Stimulated activated CD4-positive, alpha-beta T cell treated with anti-CD3 and anti-CD28 coated beads, Interleukin-4, amount 100 ng/mL, for 4 hours (primary cell): ENCODE measurements at regions not wholly inside any gene's neighbourhood (a gene's known extent, or its start where the extent isn't known, plus 50 kb on each side); places are given as distances from the start of the nearest gene placed in this dataset.

ENCODE experiments used
- DNase-seq, 2 experiments: peaks; one replicate each; pipeline ENCODE4 v3.0.0-alpha.2; 2020

DNA sequence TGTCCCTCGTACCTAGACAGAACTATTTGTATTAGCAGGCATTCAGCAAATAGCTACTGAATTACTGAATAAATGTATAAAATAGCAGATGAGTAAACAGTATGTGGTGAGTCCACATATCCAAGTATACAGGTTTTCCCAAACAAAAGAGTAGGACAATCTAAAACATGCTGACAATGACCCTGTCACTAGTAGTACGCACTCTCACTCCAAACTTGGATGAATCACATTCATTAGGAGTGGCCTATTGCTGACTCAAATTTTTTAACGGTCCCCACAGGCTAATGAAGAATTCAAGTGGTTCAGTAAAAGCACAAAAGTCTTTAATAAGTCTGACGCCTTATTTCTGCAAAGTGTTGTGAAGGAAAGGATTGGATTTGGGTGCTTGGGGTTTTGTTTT, 449.3 kb upstream of the THBS1 start:
- no peak for DNase-seq

DNA sequence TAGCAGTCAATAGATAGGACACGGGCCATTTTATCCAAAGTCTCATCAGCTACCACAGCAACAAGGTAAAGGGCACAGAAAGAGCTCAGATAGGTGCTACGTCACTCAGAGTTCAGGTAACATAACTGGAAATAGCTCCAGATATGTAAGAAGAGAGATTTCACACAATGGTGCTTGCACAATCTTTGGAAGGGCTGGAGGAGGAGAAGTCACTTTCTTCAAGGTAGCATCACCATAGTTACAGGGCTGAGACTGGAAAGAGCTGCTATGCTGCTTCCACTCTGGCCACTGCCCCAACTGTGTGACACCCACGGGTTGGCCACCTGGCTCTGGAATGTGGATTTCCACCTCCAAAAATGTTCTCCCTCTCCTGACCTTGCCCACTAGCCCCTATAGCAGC, 448.8 kb upstream of the THBS1 start:
- DNase-seq, result no peak

DNA sequence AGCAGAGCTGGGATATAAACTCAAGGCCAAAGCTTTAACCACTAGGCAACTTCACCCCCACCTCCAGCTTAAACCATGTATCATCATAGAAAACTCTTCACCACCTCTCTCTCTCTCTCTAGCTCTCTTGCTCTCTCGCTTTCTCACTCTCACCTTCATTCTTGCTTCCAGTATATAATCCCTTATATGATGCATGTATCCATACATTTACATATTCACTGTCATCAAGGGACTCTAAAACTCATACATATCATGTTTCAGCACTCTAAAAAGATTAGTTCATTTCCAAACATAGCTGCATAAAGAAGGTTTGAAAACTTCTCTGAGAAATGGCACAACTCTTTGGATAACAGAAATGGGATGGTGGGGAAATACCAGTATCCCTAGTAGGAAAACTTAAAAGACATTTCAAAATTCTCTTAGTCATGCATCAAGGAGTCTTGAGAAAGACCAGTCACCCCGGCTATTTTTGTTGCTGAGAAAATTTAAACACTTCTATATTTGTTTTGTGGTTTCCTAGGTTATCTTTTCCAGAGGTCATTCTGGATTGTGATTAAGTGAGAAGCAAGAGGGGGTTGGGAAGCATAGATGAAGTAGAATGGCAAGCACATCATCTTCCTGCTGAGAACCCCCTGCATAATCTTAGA, 447.8 kb upstream of the THBS1 start:
- DNase-seq, result no peak

DNA sequence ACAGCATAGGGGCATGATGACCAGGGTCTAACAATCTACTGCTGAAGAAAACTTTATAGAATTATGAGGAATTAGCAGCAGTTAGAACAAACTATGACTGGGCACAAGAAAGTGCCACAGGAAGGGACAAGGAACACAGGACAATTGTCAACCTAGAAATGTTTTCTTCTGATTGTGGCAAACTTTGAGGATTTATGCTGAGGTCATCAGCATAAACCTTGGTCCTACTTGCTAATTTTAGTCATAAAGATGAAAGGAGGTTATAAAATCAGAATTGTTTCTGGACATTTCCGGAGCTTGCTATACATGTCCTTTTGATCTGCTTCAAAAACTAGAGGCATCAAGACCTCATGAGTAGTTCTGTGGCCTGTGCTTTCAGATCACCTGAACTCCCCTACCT, 446.6 kb upstream of the THBS1 start:
- no peak for DNase-seq

DNA sequence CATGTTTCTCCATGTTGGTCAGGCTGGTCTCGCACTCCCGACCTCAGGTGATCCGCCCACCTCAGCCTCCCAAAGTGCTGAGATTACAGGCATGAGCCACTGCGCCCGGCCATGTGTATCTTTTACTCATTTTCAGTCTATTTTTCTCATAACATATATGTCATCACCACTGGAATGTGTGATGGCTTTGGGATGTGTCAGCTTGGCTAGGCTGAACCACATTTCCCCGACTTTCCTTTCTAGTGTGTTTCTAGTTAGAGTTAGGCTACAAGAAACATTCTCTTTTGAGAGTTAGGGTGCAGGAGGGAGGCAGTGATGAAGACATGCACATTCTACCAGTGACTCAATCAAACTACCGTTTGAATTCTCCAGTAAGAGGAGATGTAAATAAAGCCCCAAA, 444.9 kb upstream of the THBS1 start:
- DNase-seq, result no peak

DNA sequence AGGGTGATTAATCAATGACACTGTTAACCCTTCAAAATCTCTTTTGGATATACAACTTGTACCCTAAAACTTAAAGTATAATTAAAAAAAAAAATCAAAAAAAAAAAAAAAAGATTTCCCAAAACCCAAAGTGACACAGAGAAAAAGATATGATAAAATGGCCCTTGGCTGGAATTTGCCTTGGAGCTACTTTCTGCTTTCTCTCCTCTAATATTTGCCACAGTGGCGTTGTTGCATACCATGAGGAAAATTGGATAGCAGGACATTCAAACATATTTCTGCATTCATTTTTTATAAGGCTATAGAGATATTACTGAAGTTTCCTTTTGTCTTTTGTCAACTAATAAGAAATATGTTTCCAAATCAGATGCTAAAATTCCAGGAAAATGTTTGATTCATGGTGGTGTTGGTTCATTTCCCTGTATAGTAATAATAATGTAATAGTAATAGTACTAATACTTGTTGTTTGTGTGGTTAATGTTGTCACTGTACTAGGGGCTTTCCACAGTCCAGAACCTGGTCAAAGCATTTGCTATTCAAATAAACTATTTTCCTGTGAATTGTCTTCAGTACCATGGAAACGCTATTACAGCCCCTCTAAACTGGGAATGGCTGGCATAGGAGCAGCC, 441.3 kb upstream of the THBS1 start:
- DNase-seq, result no peak

DNA sequence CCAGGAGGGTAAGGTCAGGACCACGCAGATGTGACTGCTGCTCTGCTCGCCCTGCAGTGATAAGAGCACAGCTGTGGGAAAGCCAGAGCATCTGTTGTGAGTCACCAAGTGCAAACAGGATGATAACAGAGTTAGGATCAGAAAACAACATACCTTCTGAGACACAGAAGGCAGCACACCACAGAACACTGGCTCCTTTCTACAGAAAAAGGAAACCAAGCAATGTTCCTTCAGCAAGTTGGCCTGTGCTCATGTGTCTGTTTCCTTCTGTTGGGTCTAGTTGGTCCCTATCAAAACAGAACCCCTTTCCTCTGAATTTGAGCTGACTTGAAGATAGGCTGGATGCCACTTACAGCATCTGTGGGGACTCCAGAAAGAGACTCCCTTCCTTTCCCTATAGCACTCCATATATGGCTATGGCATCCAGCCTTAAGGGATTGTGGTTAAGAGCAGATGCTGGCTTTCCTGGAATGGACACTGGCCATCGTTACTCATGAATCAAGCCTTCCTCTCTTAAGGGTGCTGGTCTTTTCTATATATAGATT, 440.7 kb upstream of the THBS1 start:
- DNase-seq, result no peak

DNA sequence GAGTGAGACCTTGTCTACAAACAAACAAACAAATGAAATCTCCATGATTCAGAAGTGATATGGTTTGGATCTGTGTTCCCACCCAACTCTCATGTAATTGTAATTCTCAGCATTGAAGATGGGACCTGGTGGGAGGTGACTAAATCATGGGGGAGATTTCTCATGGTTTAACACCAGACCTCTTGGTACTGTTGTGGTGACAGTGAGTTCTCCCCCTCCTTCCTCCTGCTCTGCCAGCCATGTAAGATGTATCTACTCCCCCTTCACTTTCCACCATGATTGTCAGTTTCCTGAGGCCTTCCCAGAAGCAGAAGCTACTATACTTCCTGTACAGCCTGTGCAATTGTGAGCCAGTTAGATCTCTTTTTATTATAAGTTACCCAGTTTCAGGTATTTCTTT, 438.4 kb upstream of the THBS1 start:
- DNase-seq, result no peak

DNA sequence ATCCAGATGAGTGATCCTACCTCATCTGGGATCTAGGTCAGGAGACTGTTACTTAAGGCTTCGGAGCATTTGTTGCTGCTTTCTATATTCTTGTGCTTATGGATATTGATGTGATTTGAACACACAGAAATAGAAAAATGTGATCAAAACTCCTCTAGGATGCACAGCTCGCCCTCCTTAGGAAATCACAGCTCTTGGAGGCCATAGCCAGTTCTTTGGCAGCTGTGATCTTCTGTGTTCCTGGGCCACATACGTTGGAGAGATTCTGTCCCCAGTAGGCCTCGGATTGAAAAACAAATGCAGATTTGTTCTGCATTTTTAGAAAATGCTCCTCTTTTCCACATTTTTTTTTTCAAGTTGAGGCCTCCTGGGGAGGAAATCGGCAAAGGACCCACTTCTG, 437.4 kb upstream of the THBS1 start:
- DNase-seq, result no peak

DNA sequence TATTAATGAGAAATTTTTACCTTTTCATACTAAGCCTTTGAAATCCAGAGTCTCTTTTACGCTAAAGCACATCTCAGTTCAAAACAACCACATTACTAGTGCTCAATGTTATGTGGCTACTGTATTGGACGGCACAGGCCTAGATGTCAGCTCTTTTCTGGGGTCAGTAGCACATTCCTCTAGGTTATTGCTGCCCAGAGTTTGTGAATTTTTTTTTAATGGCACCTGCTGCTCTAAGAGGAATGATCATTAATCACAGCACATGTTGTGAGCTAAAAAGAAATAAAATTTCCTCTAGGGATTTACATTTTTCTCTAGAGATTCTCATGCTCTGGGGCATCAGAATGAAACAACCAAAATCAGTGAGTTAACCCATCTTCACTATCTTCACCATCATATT, 436.8 kb upstream of the THBS1 start:
- no peak for DNase-seq

DNA sequence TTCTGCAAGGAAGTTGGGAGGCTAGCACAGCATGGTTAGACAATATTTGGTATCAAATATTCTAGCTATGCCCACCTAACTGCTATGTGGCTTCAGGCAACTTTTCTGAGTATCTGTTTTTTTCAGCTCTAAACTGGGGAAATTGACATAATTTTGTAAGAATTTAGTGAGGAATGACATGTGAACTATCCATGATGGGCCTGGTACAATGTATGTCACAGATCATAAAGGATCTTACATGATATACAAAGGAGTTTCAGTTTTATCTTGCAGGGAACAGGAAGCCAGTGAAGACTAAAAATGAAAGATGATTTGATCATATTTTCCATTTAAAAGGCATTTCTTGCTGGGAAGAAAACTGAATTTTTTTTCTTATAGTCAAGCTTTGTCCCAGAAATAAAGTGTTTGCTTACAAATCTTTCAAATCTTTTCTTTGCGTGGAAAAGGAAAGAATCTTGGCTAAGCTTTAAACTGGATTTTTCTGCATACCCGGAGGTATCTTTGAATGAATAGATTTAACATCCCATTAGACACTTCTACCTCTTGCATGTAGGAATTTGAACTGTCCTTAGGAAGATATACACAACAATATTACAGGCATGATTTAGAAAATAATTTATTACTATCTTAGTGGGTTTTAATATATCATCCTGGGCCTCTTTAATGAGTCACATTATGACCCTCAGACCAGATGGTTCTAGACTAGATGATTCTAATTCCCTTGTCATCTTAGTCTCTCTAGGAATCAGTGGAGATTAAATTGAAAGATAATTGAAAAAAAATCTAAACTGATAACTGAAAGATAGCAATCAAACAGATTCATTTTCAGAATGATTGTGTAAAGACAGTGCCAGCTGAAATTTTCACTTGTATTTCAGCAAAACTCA, 436.0 kb upstream of the THBS1 start:
- DNase-seq, result no peak

DNA sequence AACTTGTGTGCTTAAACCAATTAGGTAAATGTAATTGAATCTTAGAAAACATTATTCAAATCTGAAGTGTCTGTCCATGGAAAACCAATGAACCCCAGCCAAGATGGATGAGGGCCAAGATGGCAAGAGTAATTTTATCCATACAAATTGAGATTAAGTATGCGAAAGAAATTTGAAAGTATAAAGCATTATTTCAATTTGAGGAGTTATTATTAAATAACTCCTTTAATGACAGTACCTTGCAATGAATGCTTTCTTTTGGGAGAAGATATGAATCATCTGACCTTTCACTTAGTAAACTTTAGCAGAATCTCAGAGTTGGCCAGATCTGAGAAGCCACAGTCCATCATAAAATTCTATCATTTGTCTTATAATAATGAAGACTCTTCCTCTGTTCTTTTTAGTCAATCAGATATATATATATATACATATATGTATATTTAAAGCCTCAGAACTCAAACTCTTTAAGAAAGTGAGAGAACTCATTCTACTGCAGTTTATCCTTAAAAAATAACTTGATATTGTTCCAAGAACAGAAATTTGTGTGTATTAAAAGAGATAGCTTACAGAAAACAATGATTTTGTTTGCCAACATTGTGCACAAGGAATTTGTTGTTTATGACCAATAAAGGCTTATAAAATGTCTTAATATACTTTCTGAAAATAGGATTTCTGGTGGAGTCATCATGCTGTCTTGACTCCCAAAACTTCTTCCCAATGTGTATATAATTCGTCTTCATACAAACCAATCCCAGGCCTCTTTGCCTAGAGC, 434.8 kb upstream of the THBS1 start:
- DNase-seq, result no peak

DNA sequence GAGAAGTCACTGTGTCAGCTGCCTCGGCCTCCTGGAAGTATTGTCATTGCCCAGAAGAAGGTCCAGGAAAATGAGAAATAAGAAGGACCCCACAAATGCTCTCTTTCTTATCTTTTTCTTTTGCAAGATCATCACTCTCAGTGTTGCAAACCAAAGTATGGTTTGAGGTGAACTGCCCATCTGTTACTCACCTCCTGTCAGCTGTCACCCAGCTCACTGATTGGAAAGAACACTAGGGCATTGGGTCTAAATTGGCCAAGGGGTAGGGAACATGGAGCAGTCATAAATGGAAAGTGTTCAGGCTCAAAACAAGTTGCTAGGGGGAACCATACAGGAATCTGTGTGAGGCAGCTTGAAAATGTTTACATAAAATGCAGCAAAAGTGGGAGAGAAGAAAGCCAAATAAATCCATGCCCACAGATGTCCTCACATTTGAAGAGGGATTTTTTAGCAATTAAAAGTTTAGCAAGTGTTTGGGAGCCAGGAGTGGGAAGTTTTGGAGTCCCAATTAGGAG, 431.2 kb upstream of the THBS1 start:
- DNase-seq, result no peak

DNA sequence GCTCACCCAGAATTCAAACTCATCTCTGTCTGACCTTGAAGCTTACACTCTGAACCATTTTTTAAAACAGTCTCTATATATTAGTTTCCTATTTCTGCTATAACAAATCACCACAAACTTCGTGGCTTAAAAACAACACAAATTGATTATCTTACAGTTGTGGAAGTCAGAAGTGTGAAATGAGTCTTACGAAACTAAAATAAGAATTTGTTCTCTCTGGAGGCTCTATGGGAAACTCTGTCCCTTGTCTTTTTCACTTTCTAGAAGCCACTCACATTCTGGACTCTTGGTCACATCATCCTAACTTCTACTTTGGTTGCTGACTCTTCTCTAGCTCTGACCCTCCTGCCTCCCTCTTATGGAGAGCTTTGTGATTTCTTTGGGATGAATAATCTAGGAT, 429.3 kb upstream of the THBS1 start:
- no peak for DNase-seq

DNA sequence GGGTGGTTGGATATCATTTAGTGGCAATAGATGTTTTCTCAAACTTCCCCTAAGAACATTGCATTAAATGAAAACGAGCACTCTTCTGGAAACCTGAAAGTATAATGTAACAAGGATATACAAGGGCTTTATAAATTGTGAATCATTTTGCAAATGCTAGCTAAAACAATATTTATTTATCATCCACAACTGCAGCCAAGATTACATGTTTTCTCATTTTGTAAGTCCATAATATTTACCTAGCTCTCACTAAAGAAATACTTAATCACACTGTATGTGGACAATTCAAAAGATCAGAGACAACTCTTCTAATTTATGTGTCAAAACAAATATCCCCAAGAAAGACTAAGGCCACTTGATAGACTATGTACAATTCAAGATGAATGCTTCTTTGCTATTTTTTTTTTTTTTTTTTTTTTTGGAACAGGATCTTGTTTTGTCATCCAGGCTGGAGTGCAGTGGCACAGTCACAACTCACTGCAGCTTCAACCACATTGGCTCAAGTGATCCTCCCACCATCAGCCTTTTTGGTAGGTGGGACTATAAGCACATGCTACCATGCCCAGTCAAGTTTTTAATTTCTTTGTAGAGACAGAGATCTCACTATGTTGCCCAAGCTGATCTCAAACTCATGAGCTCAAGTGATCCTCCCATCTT, 427.7 kb upstream of the THBS1 start:
- no peak for DNase-seq

DNA sequence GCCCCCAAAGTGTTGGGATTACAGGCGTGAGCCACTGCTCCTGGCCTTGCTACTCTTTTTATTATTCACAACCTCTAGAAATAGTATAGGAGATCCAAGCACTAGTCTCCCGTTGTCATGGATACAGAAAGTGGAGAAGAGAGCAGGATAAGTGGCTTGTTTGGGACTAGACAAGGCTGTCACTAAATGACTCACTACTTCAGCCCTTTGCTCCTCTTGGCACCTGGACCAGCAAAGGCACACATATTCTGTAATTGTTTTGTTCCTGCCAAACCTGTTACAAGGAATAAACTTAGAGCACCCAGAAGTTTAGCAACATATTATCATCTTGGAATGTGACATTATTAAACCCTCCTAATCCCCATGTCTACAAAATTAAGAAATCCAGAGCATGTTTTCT, 427.2 kb upstream of the THBS1 start:
- no peak for DNase-seq

DNA sequence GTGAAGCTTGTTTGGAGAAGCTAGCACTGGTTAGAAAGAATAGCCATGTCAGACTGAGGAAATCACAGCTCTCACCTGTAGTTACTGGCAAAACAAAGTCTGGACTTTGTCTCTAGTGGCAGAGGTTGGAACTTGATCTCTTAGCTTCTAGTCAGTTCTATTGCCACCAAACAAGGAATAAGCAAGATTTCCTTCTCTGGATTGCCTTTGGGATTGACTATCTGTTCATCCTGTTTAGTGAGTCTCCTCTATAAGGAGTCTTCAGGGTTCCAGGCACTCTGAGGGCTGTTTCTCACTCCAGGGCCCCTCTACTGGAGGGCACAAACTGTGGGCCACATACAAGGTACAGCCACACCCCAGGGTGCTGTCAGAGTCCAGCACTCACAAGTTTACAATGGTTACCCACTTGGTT, 426.6 kb upstream of the THBS1 start:
- DNase-seq, result no peak

DNA sequence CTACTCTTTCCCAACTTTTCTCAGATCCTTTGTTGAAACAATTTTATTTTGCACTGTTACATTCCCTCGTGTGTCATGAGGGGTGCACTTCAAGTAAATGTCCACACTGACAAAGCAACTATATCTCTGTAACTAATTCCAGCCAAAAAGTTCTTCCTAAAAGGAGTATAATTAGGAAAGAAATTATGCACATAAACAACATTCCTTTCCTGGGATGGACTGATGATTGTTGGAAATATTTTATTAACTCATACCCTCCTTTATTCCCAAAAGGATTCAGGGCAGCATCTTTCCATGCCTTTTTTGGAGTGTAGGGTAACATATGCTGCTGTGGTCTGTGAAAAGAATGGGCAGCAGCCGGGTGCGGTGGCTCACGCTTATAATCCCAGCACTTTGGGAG, 426.1 kb upstream of the THBS1 start:
- no peak for DNase-seq

DNA sequence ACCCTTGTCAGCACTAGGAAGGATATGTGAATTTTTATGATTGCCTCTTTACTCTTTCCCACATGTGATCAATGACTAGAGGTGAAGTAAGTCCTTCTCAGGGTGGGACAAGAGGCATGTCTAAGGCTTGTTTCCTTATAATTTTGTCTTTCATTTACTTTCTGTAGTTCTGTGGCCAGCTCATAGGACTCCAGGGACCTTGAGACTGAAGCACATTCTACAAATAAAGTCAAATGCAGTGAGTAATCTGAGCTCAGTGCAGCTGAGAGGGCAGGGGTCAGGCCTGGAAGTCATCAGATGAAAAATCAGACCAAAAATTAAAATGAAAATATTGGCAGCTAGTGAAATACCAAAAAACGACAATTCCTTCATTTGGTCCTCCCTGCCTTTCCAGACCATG, 424.7 kb upstream of the THBS1 start:
- DNase-seq, result no peak

DNA sequence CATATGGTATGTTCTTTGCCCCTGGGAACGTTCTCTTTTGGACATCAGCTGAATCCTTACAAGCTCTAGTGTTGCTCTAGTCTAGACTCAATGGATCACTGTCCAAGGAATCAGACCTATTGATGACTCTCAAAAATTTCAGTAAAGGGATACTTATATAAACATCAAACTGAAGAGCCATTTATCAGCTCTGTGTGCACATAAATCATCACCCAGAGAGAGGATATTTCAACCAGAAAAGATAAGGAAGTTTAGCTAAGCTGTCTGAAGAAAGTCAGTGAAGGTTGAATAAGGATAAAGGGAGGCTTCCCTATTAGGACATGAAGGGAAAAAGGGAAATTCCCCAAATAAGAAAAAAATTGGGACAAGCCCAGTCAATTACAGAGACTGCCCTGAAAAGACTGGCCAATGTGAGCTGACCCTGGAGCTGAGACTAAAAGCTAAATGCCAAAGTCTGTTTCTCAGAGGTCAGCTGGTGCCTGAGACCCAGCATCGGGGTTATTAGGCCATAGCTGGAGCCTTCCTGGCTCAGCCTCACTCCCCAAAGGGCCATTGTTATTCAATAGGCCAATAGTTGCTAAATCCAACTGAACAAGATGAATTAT, 424.1 kb upstream of the THBS1 start:
- DNase-seq, result no peak

DNA sequence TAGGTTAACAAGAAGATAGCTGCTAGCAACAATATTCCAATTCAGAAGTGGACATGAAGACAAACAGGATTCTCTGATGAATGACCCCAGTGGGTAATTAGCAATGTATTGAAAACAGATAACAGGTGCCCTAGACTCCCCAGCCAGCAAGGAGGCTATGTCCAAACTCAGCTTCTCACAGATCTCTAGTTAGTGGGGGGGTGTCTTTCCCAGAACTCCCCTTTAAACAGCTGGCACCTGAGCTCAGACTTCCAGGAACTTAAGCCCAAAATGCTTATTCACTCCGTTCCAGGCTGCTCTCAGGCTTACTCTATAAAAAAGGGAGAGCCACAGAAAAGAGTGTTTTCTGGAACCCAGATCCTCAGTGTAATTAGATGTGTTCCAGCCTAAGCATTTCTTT, 423.0 kb upstream of the THBS1 start:
- no peak for DNase-seq

DNA sequence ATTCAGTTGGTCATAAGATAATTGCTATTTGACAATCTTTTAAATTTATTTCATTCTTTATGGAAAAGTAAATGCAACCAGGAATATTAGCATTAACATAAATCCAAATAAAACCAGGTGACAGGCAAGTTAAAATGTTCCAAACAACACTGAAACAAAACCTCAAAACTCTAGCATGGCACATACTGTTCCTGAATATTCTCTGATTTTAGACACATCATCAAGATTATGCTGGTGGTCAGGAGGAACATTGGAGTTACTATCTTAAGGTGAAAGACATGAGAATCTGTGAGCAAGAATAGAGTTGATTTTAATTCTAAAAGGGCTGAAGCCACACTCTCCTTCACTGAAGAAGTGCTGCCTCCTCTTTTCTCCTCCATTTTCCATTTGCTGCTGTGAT, 421.0 kb upstream of the THBS1 start:
- DNase-seq, result no peak
